Astrocyte (in vitro differentiated cells and primary cell): ENCODE measurements at regions not wholly inside any gene's neighbourhood (a gene's known extent, or its start where the extent isn't known, plus 50 kb on each side); places are given as distances from the start of the nearest gene placed in this dataset.

Experiments
- DNase-seq: peaks from one replicate; pipeline ENCODE4 v3.0.0-alpha.2; 2010; ENCODE audit warnings: low read depth
- FAIRE-seq: peaks from 2 replicates; lab custom pipeline; 2011; peaks lifted over from hg19 to GRCh38; lab: Jason Lieb, UNC
- H2AFZ ChIP-seq: 2 replicates; pipeline ENCODE4 v1.6.0; 2012; ENCODE audit warnings: low read depth, low read length, inconsistent platforms
- H3K27ac ChIP-seq: 2 replicates; pipeline ENCODE4 v1.5.1; 2011; ENCODE audit warnings: low read depth, low read length, inconsistent platforms
- H3K27me3 ChIP-seq: 2 replicates; pipeline ENCODE4 v1.6.0; 2011; ENCODE audit warnings: low read length, inconsistent platforms; ENCODE audit not compliant: insufficient read depth
- H3K36me3 ChIP-seq: 2 replicates; pipeline ENCODE4 v1.5.1; 2011; ENCODE audit warnings: low read length, inconsistent platforms; ENCODE audit not compliant: insufficient read depth
- H3K4me1 ChIP-seq: 2 replicates; pipeline ENCODE4 v1.5.1; 2011; ENCODE audit warnings: low read length, inconsistent platforms; ENCODE audit not compliant: insufficient read depth
- H3K4me2 ChIP-seq: 2 replicates; pipeline ENCODE4 v1.6.0; 2012; ENCODE audit warnings: low read length, inconsistent platforms
- H3K4me3 ChIP-seq: 2 replicates; pipeline ENCODE4 v1.5.1; 2011; ENCODE audit warnings: low read depth, mild to moderate bottlenecking, low read length, inconsistent platforms; ENCODE audit not compliant: insufficient read depth
- H3K79me2 ChIP-seq: 2 replicates; pipeline ENCODE4 v1.6.0; 2012; ENCODE audit warnings: mild to moderate bottlenecking, low read length, inconsistent platforms; ENCODE audit not compliant: insufficient read depth
- H3K9ac ChIP-seq: 2 replicates; pipeline ENCODE4 v1.6.0; 2012; ENCODE audit warnings: mild to moderate bottlenecking, low read length, inconsistent platforms
- H3K9me3 ChIP-seq: 2 replicates; pipeline ENCODE4 v1.5.1; 2012; ENCODE audit warnings: low read depth, mild to moderate bottlenecking, low read length, inconsistent platforms; ENCODE audit not compliant: insufficient read depth
- H4K20me1 ChIP-seq: 2 replicates; pipeline ENCODE4 v1.6.0; 2012; ENCODE audit warnings: low read length, inconsistent platforms; ENCODE audit not compliant: insufficient read depth
- H3K27ac Mint-ChIP-seq: one replicate; pipeline ENCODE4 v1.8.0; 2021; ENCODE audit warnings: mild to moderate bottlenecking, mixed read lengths; ENCODE audit not compliant: unreplicated experiment
- H3K27me3 Mint-ChIP-seq: one replicate; pipeline ENCODE4 v1.8.0; 2021; ENCODE audit warnings: low read depth, mixed read lengths; ENCODE audit not compliant: unreplicated experiment
- H3K36me3 Mint-ChIP-seq: one replicate; pipeline ENCODE4 v1.8.0; 2021; ENCODE audit warnings: low read depth, mixed read lengths; ENCODE audit not compliant: unreplicated experiment
- H3K4me1 Mint-ChIP-seq: one replicate; pipeline ENCODE4 v1.8.0; 2021; ENCODE audit warnings: low read depth, mixed read lengths; ENCODE audit not compliant: unreplicated experiment
- H3K4me3 Mint-ChIP-seq: one replicate; pipeline ENCODE4 v1.8.0; 2021; ENCODE audit warnings: mild to moderate bottlenecking, moderate library complexity, mixed read lengths; ENCODE audit not compliant: unreplicated experiment
- H3K9me3 Mint-ChIP-seq: one replicate; pipeline ENCODE4 v1.8.0; 2021; ENCODE audit warnings: mild to moderate bottlenecking, mixed read lengths; ENCODE audit not compliant: unreplicated experiment
- EZH2 ChIP-seq: IDR thresholded peaks from 2 replicates; pipeline ENCODE4 v1.6.1; 2012; ENCODE audit warnings: mild to moderate bottlenecking, low read length, inconsistent platforms; ENCODE audit not compliant: insufficient read depth
- TF ChIP-seq, protein P1 (sequence below): IDR thresholded peaks from 2 replicates; pipeline ENCODE4 v1.5.1; 2011; ENCODE audit warnings: low read depth, mild to moderate bottlenecking, inconsistent platforms, low read length, moderate library complexity; ENCODE audit not compliant: insufficient read depth

DNA sequence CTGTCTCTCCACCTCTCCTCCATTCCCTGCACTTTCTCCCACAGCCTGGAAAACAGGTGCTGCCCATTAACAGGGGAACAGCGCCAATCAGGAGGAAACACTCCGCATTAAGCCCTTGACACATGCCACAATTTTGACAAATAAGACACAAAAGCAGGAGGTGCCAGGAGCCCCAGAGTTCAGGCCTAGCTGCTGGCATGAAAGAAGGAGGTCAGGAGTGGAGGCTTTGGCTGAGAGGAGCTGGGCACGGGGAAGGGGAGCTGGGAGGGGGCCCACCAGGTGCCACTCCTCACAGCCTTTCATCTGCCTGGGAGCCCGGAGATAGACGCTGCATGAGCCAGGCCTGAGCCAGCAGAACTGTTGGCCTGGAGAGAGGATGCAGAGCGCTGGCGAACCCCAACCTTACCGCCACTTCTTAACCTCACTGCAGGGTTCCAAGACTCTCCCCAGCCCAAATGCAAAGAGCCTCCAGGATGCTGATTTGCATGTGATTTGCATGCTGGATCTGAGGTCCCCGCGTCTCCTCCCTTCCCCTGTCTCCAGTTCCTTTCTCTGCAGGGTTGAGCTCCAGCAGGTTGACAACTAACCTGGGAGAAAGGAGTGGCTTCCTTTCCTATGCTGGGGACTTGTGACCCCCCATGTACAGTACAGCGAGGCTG, 139.8 kb upstream of the SDK2 start:
- DNase-seq: no peak
- Histone ChIP-seq H3K79me2 (no peaks in the 10 kb centered on the region), H3K9ac (no peak overlapping the region), H3K4me1 (no peaks in the 10 kb centered on the region), H3K4me3 (no peak overlapping the region), H3K36me3 (no peaks in the 10 kb centered on the region), H3K27ac (no peak overlapping the region), H4K20me1 (no peaks in the 10 kb centered on the region), H3K9me3 (no peaks in the 10 kb centered on the region), H3K4me2 (no peak overlapping the region), H2AFZ (no peak overlapping the region), H3K27me3 (peaks cover 17% of the 10 kb centered on the region)
- Mint-ChIP-seq H3K9me3 (peaks cover 5% of the 10 kb centered on the region), H3K27ac (no peak overlapping the region), H3K4me3 (no peak overlapping the region), H3K27me3 (peaks cover 47% of the 10 kb centered on the region), H3K36me3 (no peaks in the 10 kb centered on the region), H3K4me1 (peaks cover 6% of the 10 kb centered on the region)
- TF ChIP-seq EZH2: no peak
- TF ChIP-seq, protein P1, sequence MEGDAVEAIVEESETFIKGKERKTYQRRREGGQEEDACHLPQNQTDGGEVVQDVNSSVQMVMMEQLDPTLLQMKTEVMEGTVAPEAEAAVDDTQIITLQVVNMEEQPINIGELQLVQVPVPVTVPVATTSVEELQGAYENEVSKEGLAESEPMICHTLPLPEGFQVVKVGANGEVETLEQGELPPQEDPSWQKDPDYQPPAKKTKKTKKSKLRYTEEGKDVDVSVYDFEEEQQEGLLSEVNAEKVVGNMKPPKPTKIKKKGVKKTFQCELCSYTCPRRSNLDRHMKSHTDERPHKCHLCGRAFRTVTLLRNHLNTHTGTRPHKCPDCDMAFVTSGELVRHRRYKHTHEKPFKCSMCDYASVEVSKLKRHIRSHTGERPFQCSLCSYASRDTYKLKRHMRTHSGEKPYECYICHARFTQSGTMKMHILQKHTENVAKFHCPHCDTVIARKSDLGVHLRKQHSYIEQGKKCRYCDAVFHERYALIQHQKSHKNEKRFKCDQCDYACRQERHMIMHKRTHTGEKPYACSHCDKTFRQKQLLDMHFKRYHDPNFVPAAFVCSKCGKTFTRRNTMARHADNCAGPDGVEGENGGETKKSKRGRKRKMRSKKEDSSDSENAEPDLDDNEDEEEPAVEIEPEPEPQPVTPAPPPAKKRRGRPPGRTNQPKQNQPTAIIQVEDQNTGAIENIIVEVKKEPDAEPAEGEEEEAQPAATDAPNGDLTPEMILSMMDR: no peak
- no peak for FAIRE-seq

DNA sequence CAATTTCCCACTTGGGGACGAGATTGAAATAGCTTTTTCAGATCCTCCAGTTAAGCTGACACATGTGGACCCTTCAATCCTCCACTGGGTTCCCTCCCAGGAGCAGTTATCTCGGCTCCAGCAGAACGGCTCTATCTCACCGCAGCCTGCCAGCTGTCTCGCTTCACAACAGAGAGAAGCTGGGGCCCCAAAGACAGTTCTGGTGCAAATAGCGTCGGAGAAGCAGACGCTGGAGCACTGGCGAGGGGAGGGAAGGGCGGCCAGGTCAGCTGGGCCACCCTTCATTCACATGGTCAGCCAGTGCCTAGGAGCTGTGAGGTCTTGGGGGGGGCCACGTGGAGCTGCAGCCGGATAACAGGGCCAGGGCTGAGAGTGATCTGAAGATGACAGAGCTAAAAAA, 141.3 kb upstream of the SDK2 start:
- TF ChIP-seq EZH2: no peak
- TF ChIP-seq, protein P1: no peak
- no peaks in the 10 kb centered on the region for H3K9me3 ChIP-seq
- no peak for DNase-seq
- no peak overlapping the region for H3K27ac ChIP-seq
- Mint-ChIP-seq H3K27me3 (peaks cover 55% of the 10 kb centered on the region), H3K4me1 (peaks cover 6% of the 10 kb centered on the region), H3K9me3 (peaks cover 6% of the 10 kb centered on the region), H3K36me3 (no peaks in the 10 kb centered on the region), H3K27ac (no peak overlapping the region), H3K4me3 (no peak overlapping the region)
- no peaks in the 10 kb centered on the region for H3K79me2 ChIP-seq
- no peaks in the 10 kb centered on the region for H3K36me3 ChIP-seq
- H3K4me1 ChIP-seq: no peaks in the 10 kb centered on the region
- H3K4me2 ChIP-seq: no peak overlapping the region
- no peak for FAIRE-seq
- H3K27me3 ChIP-seq: peaks cover 22% of the 10 kb centered on the region
- H2AFZ ChIP-seq: no peak overlapping the region
- no peak overlapping the region for H3K4me3 ChIP-seq
- no peak overlapping the region for H3K9ac ChIP-seq
- no peaks in the 10 kb centered on the region for H4K20me1 ChIP-seq
